ENCODE measurements at regions not wholly inside any gene's neighbourhood (a gene's known extent, or its start where the extent isn't known, plus 50 kb on each side); places are given as distances from the start of the nearest gene placed in this dataset.

GRCh38 chr6:4672772-4673171 lies 103.4 kb upstream of the CDYL start:
- TF ChIP-seq CSRNP3 (CRISPR knock-in tag; IDR thresholded peaks at IDR 0.05) (no peak), ZFP30 (CRISPR knock-in tag; IDR thresholded peaks at IDR 0.05) (no peak), ZC3H10 (CRISPR knock-in tag; IDR thresholded peaks at IDR 0.05) (no peak), ESRRG (CRISPR knock-in tag; IDR thresholded peaks at IDR 0.05) (no peak), TOX (CRISPR knock-in tag; IDR thresholded peaks at IDR 0.05; ENCODE audit: borderline replicate concordance) (no peak), POU6F1 (CRISPR knock-in tag; IDR thresholded peaks at IDR 0.05; ENCODE audit: borderline replicate concordance, low read depth) (no peak), ZNF565 (CRISPR knock-in tag; conservative IDR thresholded peaks at IDR 0.05; ENCODE audit: low read depth) (no peak), OSR1 (CRISPR knock-in tag; IDR thresholded peaks at IDR 0.05) (no peak), PATZ1 (CRISPR knock-in tag; IDR thresholded peaks at IDR 0.05; ENCODE audit: borderline replicate concordance) (no peak), TSHZ2 (CRISPR knock-in tag; IDR thresholded peaks at IDR 0.05) (no peak), CSDC2 (CRISPR knock-in tag; IDR thresholded peaks at IDR 0.05) (no peak), ZNF70 (CRISPR knock-in tag; IDR thresholded peaks at IDR 0.05) (no peak), CREB5 (CRISPR knock-in tag; IDR thresholded peaks at IDR 0.05; ENCODE audit: low read depth) (no peak), BACH2 (CRISPR knock-in tag; IDR thresholded peaks at IDR 0.05; ENCODE audit: borderline replicate concordance) (no peak), ZFP3 (CRISPR knock-in tag; IDR thresholded peaks at IDR 0.05) (no peak), SNAI2 (CRISPR knock-in tag; IDR thresholded peaks at IDR 0.05) (no peak), ISL1 (CRISPR knock-in tag; IDR thresholded peaks at IDR 0.05) (no peak), ZNF8 (CRISPR knock-in tag; IDR thresholded peaks at IDR 0.05) (no peak)
- no peak for ATAC-seq

GRCh38 chr6:4671587-4672115 lies 104.6 kb upstream of the CDYL start:
- ATAC-seq, result no peak
- TF ChIP-seq POU6F1 (CRISPR knock-in tag; IDR thresholded peaks at IDR 0.05; ENCODE audit: borderline replicate concordance, low read depth) (no peak), TSHZ2 (CRISPR knock-in tag; IDR thresholded peaks at IDR 0.05) (no peak), ZFP30 (CRISPR knock-in tag; IDR thresholded peaks at IDR 0.05) (no peak), ZFP3 (CRISPR knock-in tag; IDR thresholded peaks at IDR 0.05) (no peak), CSRNP3 (CRISPR knock-in tag; IDR thresholded peaks at IDR 0.05) (no peak), SNAI2 (CRISPR knock-in tag; IDR thresholded peaks at IDR 0.05) (no peak), CSDC2 (CRISPR knock-in tag; IDR thresholded peaks at IDR 0.05) (no peak), TOX (CRISPR knock-in tag; IDR thresholded peaks at IDR 0.05; ENCODE audit: borderline replicate concordance) (no peak), ZC3H10 (CRISPR knock-in tag; IDR thresholded peaks at IDR 0.05) (no peak), ZNF8 (CRISPR knock-in tag; IDR thresholded peaks at IDR 0.05) (no peak), ZNF565 (CRISPR knock-in tag; conservative IDR thresholded peaks at IDR 0.05; ENCODE audit: low read depth) (no peak), RARB (CRISPR knock-in tag; IDR thresholded peaks at IDR 0.05) (no peak), OSR1 (CRISPR knock-in tag; IDR thresholded peaks at IDR 0.05) (no peak)

Data from SK-N-SH treated with all-trans-retinoic acid at 6 μM for 48 hours (cell line).